Activated gamma-delta T cell treated with anti-CD3 and anti-CD28 coated beads, Interleukin-2, amount 50 U/mL, for 16 hours (primary cell): ENCODE measurements at regions not wholly inside any gene's neighbourhood (a gene's known extent, or its start where the extent isn't known, plus 50 kb on each side); places are given as distances from the start of the nearest gene placed in this dataset.
A peak's percentile ranks its signal among the peaks of the same experiment; 100 is the strongest.

Experiments
- DNase-seq: peaks from one replicate; pipeline ENCODE4 v3.0.0-alpha.2; 2020; ENCODE audit warnings: low read depth

- no peak for DNase-seq
Measured at GRCh38 chr16:72404299-72404698, 232.3 kb upstream of the PMFBP1 start.

DNA sequence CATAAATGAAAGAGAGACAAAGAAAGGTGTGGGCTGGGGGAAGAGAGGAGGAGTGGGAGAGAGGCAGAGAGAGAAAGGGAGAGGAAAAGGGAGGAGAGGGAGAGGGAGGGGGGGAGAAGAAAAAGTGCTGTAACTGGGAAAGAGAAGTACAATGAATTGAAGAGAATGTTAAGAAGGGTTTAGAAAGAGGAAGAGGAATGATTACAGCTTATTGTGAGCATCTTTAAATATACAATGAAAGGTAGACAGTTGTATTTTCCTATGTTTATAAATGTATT, 229.1 kb upstream of the PMFBP1 start:
- DNase-seq: no peak

DNA sequence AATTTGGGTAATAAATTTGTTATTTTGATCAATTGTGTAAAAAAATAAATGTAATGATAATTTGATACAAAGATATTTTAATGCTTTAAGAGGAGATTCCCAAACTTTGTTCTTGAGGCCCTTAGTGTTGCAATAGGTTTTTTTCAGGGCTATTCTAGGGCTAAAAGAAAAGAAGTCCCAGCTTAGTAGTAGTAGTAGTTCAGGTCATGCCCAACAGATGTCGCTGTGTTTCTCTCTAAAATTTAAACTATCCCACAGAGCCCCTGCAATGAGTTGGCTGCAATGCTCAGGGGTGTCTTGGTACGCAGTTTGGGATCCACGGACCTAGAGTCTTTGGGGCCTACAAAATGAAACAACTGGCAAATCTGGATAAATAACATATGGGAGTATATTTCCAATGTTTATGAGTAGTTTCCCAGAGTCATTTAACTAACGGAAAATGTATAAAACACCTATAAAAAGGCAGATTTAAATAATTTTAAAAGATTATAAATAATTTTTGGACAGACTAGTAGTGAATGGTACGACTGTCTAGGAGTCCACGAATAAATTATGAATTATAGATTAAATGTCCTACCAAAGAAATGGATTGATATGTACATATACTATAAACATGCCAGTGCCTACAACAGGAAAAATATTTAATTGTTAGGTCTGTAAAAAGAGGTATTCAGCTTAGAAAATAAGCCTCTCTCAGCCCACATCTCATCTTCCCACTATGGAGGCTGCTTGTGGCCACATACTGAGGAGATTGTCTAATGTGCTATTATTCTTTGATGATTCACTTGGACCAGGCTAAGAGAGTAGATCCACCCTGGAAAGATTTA, 228.5 kb upstream of the PMFBP1 start:
- peak; percentile 0 for DNase-seq

DNA sequence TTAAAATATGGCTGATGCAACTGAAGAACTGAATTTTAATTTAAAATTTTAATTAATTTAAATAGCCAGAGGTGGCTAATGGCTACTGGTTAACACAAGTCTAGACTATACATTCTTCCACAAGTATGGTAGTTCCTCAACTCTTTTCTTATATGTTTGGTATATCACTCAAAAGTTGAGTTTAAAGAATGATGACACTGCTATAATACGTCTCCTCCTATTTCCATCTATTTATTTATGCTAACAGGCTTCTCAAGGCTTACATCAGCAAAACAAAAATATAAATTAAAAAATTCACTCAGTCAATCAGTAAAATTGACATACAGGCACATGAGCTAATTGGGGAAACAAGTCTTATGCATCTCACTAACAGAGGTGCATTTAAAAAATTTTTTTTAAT, 227.9 kb upstream of the PMFBP1 start:
- no peak for DNase-seq

GRCh38 chr16:72397876-72398275, 225.9 kb upstream of the PMFBP1 start:
- no peak for DNase-seq

GRCh38 chr16:72394526-72394925, 222.6 kb upstream of the PMFBP1 start:
- no peak for DNase-seq

- DNase-seq: no peak
Measured at GRCh38 chr16:72389791-72390190, 217.8 kb upstream of the PMFBP1 start.

DNA sequence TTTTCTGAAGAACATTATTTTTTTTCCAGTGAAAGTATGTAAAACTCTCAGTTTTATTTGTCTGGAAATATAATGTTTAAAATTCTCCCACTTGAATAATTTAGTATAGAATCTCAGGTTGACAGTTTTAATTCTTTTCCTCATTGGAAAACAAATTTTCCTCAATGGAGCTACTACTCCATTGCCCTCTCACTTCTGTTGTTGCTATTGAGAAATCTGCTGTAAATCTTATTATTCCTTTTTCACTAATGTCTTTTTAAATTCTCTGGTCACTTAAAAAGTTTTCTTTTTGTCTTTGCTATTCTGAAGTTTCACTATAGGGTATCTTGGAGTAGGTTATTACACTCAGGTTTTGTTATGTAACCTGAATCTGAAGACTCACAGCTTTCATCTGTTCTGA, 216.1 kb upstream of the PMFBP1 start:
- DNase-seq: no peak

DNA sequence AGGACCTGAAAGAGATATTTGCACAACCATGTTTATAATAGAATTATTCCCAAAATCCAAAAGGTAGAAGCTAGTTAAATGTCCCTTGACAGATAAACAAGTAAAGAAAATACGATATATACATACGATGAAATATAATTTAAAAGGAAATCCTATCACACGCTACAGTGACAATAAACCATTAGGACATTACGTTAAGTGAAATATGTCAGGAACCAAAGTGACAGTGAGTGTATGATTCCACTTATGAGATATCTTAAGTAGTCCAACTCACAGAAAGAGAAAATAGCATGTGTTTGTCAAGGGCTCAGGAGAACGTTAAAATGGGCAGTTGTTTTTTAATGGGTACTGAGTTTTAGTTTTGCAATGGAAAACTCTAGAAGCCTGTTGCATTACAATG, 212.7 kb upstream of the PMFBP1 start:
- no peak for DNase-seq

DNA sequence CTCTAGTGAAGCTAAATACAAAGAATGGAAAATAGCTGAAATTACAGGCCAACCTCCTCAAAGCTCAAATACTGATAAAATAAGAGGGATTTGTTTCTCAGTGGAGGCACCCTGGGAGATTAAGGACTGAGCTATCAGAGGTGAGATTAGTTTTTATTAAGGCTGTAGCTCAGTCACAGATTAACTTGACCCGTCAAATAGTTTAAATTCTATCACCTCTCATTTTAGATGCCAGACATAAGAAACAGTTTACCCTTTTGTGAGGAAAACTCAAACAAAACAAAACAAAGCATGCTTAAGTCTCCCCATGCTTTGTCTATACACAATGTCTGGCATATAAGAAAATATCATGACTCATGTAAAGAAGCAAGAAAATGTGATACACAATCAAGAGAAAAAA, 208.3 kb upstream of the PMFBP1 start:
- DNase-seq: no peak

GRCh38 chr16:72373201-72373600, 201.2 kb upstream of the PMFBP1 start:
- no peak for DNase-seq

DNA sequence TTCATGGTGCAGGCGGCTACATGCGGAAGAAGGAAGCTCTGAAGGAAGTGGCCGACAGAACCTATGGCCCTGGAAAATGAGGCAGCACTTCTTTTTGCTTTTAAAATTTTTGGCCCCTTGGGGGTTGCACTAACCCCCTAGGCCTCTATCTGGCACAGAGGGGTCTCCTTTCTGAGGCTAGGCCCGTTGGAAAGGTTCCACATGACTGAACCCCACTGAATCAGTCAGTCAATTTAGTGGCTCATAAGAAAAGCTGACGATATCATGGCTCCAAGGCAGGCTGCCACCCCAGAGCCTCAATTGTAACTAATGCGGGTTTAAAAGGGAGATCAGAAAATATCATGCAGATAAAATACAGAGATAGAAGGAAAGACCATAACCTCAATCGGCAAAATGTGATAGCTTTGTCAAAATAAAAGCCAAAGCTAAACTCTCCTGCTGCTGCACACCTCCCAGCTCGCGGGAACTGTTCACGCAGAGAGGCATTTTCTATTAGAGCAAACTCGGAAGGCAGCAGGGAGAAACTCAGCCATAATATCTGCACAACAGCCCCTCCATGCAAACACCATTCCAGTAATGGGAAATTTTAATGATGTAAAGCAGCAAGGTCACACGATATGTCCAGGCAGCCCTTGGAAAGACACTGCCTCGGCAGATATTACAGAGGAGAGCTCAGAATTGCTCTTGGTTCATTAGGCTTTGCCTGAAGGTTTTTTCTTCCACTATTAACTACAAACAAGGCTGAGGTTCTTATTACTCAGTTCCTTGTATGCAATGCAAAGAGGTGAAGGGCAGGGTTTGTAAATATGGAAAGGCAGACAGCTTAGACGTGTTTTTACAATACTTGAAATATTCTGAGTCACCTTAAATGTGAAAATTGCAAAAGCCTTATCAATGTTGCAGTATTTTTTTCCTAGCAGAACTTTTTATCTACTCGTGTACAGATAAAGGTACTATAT, 200.4 kb upstream of the PMFBP1 start:
- no peak for DNase-seq

DNA sequence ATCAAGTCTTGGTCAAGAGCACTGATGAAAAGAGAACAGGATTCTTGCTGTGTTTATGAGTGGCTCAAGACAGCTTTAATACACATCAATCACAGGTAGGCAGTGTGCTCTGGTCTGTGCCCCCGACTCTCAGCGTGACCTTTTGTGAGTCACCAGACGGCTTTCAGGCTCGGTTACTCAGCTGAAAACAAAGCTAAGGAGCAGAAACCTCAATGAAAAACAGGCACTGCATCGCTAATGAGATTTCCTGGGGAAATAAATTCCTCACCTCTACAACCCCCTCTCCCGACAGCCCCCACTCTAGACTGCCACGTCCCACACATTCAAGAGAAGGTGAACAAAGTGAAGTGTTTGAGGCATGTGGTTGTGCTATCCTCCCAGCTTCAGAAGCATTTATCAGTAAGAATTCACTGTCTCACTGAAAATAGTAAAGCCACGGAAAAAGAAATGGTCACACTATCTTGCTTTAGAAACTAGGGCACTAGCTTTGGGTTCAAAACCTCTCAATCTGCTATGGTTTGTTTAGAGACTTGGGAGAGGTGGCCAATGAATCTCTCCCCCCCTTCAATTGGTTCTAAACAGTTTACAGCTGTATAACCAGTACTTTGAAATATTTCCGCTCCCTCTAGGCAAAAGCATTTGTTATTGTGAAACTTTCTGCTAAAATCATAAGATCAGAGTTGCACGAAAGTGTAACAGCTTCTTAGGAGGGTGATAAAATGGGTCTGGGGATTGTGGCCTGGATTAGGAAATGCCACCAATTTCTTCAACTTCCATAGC, 199.5 kb upstream of the PMFBP1 start:
- DNase-seq: no peak

DNA sequence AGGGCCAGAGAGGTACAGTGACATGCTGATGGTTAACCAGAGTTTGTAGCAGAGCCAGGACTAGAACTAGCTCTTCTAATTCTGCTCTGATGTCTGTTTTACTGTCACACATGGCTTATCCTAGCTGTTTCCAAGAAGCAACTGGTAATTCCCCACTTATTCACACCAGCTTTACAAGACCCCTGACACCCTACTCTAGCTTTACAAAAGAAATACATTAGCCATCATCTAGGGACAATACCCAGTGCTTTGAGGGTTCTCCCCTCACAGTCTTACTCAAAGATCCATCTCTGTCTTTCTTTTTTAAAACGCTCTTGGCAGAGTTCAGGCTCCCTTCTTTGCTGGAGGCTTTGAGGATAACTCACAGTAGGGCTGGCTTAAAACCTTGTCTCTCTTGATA, 197.3 kb upstream of the PMFBP1 start:
- DNase-seq: no peak

- DNase-seq: no peak
Measured at GRCh38 chr16:72367851-72368250, 195.9 kb upstream of the PMFBP1 start.

DNA sequence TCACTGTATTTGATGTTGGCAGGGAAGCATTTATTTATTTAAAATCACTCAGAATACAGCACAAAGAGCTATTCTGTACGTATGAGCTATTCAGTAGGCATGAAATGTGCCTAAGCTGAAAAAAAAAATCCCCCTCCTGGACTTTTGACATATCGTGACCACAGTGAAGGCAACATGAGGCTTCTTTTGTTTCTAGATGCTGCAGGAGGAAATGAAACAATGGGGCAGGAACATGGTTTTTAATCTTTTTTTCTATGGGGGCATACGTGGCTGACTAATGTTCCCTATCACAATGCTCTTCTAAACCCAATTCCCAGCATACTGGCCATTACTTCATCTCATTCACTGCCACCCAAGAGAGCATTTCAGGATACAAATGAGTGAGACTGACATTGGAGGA, 191.0 kb upstream of the PMFBP1 start:
- DNase-seq: no peak

GRCh38 chr16:72362476-72362875, 190.5 kb upstream of the PMFBP1 start:
- DNase-seq: no peak

DNA sequence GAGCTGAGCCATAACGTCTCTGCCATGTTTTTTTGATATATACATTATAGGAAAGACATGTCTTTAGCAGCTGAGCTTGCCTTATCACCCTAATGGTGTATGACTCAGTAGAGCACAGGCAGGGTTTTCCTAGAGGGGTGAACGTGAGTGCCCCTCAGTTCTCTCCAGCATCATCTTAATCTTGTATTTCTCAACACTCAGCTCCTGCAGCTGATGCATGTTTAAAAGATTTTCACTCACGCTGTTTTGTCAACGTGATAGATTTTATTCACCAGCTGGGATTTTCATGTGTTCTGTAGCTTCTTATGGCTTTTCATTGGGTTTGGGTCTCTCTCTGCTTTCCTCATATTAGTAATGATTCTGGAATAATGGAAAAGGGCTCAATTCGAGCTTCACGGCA, 186.0 kb upstream of the PMFBP1 start:
- DNase-seq: no peak

DNA sequence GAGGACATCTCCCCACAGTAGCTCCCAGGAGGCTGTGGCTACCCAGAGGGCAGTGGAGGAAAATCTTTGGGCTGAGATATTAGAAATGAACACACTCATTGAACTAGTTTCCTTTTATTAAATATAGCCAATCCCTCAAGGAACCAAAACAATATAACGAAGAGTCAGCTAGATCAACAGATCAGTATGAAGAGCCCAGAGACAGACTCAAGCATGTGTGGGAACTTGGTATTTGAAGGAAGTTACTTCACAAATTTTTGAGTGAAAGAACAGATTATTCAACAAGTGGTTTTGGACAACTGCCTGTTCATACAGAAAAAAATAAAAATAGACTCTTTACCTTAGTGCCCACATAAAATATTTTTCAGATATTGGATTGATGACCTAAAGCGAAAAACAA, 183.6 kb upstream of the PMFBP1 start:
- no peak for DNase-seq

GRCh38 chr16:72349719-72350118, 177.8 kb upstream of the PMFBP1 start:
- no peak for DNase-seq

- no peak for DNase-seq
Measured at GRCh38 chr16:72332926-72333325, 161.0 kb upstream of the PMFBP1 start.

DNA sequence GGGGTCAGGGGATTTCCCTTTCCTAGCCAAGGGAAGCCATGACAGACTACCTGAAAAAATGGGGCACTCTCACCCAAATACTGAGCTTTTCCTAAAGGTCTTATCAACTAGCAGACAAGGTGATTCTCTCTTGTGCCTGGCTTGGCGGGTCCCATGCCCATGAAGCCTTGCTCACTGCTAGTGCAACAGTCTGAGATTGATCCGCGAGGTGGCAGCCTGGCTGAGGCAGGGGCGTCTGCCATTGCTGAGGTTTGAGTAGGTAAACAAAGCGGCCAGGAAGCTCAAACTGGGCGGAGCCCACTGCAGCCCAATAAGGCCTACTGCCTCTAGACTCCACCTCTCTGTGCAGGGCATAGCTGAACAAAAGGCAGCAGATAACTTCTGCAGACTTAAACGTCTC, 152.6 kb upstream of the PMFBP1 start:
- no peak for DNase-seq

DNA sequence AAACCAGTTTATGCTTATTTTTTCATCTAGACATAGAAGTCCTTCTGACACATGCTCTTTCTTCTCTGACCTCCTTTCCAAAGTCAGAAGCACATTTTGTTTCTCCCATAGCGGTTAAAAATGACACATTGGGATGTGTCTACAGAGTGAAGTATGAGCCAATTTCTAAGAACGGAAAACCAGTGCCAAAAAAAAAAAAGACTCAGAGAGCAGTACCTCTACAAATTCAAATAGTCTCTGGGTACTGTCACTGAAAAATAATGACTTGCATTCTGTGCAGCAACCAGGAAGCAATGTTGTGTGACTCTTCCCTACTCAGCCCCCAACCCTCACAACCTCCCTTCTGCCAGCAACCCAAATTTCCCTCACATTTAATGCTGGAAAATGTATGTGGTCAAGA, 145.5 kb upstream of the PMFBP1 start:
- no peak for DNase-seq
